Heart right ventricle (tissue), 16 donors: ENCODE measurements at regions not wholly inside any gene's neighbourhood (a gene's known extent, or its start where the extent isn't known, plus 50 kb on each side); places are given as distances from the start of the nearest gene placed in this dataset.
"Not testable (repeated sequence)": the region's sequence is repeated elsewhere in the genome, so short reads cannot be mapped to it uniquely, and the experiment has no call there.

Experiments used
- ATAC-seq, 8 donors: fragments of 200-7000 bp; cut with Tn5 transposase; one replicate each; pipeline ENCODE4 v1.9.1; 2020; ENCODE audit warnings: mild to moderate bottlenecking in 8 of 8, moderate library complexity in 8 of 8, moderate number of reproducible peaks in 1 of 8
- DNase-seq, 2 donors: peaks; one replicate each; pipeline ENCODE4 v3.0.0-alpha.2; 2020
- H3K27ac ChIP-seq, 10 donors: fragments of 200-600 bp; sonication (generic) in 2 of 10; one replicate each; pipeline versions ENCODE4 v1.5.0 to v1.8.0; 2020 to 2022; ENCODE audit warnings: mild to moderate bottlenecking in 3 of 10
- H3K27me3 ChIP-seq, 7 donors: fragments of 200-600 bp; one replicate each; pipeline ENCODE4 v1.8.0; 2021 to 2022; ENCODE audit warnings: mild to moderate bottlenecking in 2 of 7
- H3K36me3 ChIP-seq, 9 donors: fragments of 200-600 bp; sonication (generic) in 1 of 9; one replicate each; pipeline versions ENCODE4 v1.5.0 to v1.8.0; 2020 to 2022; ENCODE audit warnings: mild to moderate bottlenecking in 2 of 9
- H3K4me1 ChIP-seq, 9 donors: fragments of 200-600 bp; sonication (generic) in 1 of 9; one replicate each; pipeline versions ENCODE4 v1.5.0 to v1.8.0; 2020 to 2022; ENCODE audit warnings: mild to moderate bottlenecking in 4 of 9
- H3K4me3 ChIP-seq, 10 donors: fragments of 200-600 bp; sonication (generic) in 2 of 10; one replicate each; pipeline versions ENCODE4 v1.5.0 to v1.8.0; 2020 to 2022; ENCODE audit warnings: mild to moderate bottlenecking in 7 of 10, moderate library complexity in 2 of 10
- H3K9me3 ChIP-seq, 11 donors: fragments of 200-600 bp in 10 of 11; sonication (generic) in 2 of 11; one replicate each; pipeline versions ENCODE4 v1.5.0 to v1.8.0; 2013 to 2022; ENCODE audit warnings: mild to moderate bottlenecking in 2 of 11, control low read depth in 1 of 11, moderate library complexity in 1 of 11
- WGBS, 2 donors: extraction: QIAGEN DNeasy Blood & Tissue Kit; methylation state at CpG; one replicate each; pipeline ENCODE4 v1.1.7; 2013; ENCODE audit warnings: inconsistent platforms in 1 of 2; 5-methylcytosine and 5-hydroxymethylcytosine counted together
- intact Hi-C, 10 donors: fragments of 100-400 bp; cut with DNase I; formaldehyde crosslinking; loops; one replicate each; pipeline versions ENCODE4 v1.11.1 to v1.14.2; 2022
- TF ChIP-seq, protein P1 (sequence below), 9 donors: fragments of 200-600 bp; sonication (generic) in 2 of 9; IDR thresholded peaks; one replicate each; pipeline versions ENCODE4 v1.5.0 to v1.8.0; 2021 to 2022; ENCODE audit warnings: antibody characterized with exemption in 9 of 9, mild to moderate bottlenecking in 5 of 9, moderate library complexity in 1 of 9
- donor health status: Arrhythmogenic right ventricular cardiomyopathy.
- donor health status: ischemic (EF 13 %, LVEDD 7.1; RV severe dilation, severe dysfunction).
- donor health status: healthy with polysubstance abuse.
- donor health status: DM: no; HTN: yes; CAD: no.
- donor health status: DM: no; HTN: no; CAD: no.
- donor health status: ischemic (EF 25% LVEDD 6.9; RV normal size, moderate dysfunction).
- donor health status: ischemic (EF 25% LVEDD 5.7; RV mildly dilated, moderate dysfunction).
- donor health status: healthy.
- donor health status: DM: yes; HTN: yes; CAD: no.
- donor health status: Ischemic cardiomyopathy.
- donor health status: ischemic (EF 35%, LVEDD 5.7; RV mildly dilated, moderate dysfunction).
- donor health status: nonischemic (EF 11% LVEDD 7.7; RV severe dilation, severe dysfunction).
- donor health status: DM: yes; HTN: yes; CAD: no.
- donor health status: PGD.
- donor health status: ischemic (EF 29% LVEDD 5.4; RV normal size, mild dysfunction).
- donor health status: nonischemic (EF 23%, LVEDD 6.1; RV moderate dilation, normal function).

GRCh38 chr1:191519519-191519918, 638.7 kb upstream of the RGS18 start:
- ATAC-seq = no peak
- TF ChIP-seq, protein P1, sequence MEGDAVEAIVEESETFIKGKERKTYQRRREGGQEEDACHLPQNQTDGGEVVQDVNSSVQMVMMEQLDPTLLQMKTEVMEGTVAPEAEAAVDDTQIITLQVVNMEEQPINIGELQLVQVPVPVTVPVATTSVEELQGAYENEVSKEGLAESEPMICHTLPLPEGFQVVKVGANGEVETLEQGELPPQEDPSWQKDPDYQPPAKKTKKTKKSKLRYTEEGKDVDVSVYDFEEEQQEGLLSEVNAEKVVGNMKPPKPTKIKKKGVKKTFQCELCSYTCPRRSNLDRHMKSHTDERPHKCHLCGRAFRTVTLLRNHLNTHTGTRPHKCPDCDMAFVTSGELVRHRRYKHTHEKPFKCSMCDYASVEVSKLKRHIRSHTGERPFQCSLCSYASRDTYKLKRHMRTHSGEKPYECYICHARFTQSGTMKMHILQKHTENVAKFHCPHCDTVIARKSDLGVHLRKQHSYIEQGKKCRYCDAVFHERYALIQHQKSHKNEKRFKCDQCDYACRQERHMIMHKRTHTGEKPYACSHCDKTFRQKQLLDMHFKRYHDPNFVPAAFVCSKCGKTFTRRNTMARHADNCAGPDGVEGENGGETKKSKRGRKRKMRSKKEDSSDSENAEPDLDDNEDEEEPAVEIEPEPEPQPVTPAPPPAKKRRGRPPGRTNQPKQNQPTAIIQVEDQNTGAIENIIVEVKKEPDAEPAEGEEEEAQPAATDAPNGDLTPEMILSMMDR (IDR thresholded peaks at IDR 0.05) = no peak
- Histone ChIP-seq H3K9me3 (no peaks in the 10 kb centered on the region), H3K27ac (no peak overlapping the region), H3K36me3 (no peaks in the 10 kb centered on the region), H3K4me1 (no peaks in the 10 kb centered on the region), H3K27me3 (no peaks in the 10 kb centered on the region), H3K4me3 (no peak overlapping the region)
- DNase-seq = no peak
- intact Hi-C loops = no loop called here

- H3K36me3 ChIP-seq = no peaks in the 10 kb centered on the region
- TF ChIP-seq, protein P1 (IDR thresholded peaks at IDR 0.05) = no peak
- H3K4me1 ChIP-seq = no peaks in the 10 kb centered on the region
- no peak for ATAC-seq
- no peak overlapping the region for H3K4me3 ChIP-seq
- 27 to 40% methylated on average over 3 of the region's 3 CpGs for WGBS, 2 donors
- no peaks in the 10 kb centered on the region for H3K9me3 ChIP-seq
- DNase-seq = no peak
- H3K27me3 ChIP-seq = no peaks in the 10 kb centered on the region
- H3K27ac ChIP-seq = no peak overlapping the region
- intact Hi-C loops = no loop called here
These were observed 637.9 kb upstream of the RGS18 start for GRCh38 chr1:191520345-191520744.

GRCh38 chr1:191525944-191526343, 632.3 kb upstream of the RGS18 start:
- H3K4me1 ChIP-seq, H3K27ac ChIP-seq, H3K36me3 ChIP-seq, H3K9me3 ChIP-seq, ATAC-seq, intact Hi-C loops, H3K4me3 ChIP-seq, H3K27me3 ChIP-seq, DNase-seq: not testable (repeated sequence)
- 97 to 98% methylated on average over 5 of the region's 5 CpGs for WGBS, 2 donors

- H3K27ac ChIP-seq = no peak overlapping the region
- TF ChIP-seq, protein P1 (IDR thresholded peaks at IDR 0.05) = no peak
- no peak overlapping the region for H3K4me3 ChIP-seq
- 81 to 92% methylated on average over 6 of the region's 6 CpGs for WGBS, 2 donors
- H3K27me3 ChIP-seq = no peaks in the 10 kb centered on the region
- intact Hi-C loops = no loop called here
- no peak for ATAC-seq
- no peaks in the 10 kb centered on the region for H3K9me3 ChIP-seq
- DNase-seq = no peak
- no peaks in the 10 kb centered on the region for H3K36me3 ChIP-seq
- no peaks in the 10 kb centered on the region for H3K4me1 ChIP-seq
These were observed 630.0 kb upstream of the RGS18 start for GRCh38 chr1:191528275-191528674.

DNA sequence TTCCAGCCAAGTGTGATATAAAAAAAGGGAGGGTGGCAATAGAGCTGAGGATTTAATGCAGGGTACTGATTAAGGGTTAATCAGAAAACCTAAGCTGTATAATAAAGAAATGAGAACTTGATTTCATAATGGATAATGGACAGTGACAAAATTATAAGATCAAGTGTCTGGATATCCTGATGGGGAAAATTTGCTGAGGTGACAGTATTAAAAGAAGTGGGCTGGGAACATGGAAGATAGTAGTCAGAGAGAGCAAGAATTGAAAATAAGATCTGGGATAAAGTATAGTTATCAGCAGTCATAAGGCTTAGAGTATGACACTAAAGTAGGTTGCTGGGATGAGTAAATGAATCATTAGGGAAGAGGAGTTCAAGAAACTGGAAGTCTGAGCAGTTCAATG, 627.3 kb upstream of the RGS18 start:
- H3K27ac ChIP-seq = no peak overlapping the region
- DNase-seq = no peak
- no peaks in the 10 kb centered on the region for H3K27me3 ChIP-seq
- no peak for ATAC-seq
- no peak overlapping the region for H3K4me3 ChIP-seq
- TF ChIP-seq, protein P1 (IDR thresholded peaks at IDR 0.05) = no peak
- peaks cover 0 to 3% (median 0%) of the 10 kb centered on the region in 11 donors for H3K9me3 ChIP-seq
- no peaks in the 10 kb centered on the region for H3K36me3 ChIP-seq
- intact Hi-C loops = no loop called here
- H3K4me1 ChIP-seq = no peaks in the 10 kb centered on the region
